Activated CD4-positive, alpha-beta T cell treated with anti-CD3 and anti-CD28 coated beads for 4 hours (primary cell): ENCODE measurements at regions not wholly inside any gene's neighbourhood (a gene's known extent, or its start where the extent isn't known, plus 50 kb on each side); places are given as distances from the start of the nearest gene placed in this dataset.
A peak's percentile ranks its signal among the peaks of the same experiment; 100 is the strongest.

ENCODE experiments used
- DNase-seq, 2 donors: peaks; one replicate each; pipeline ENCODE4 v3.0.0-alpha.2; 2020

DNA sequence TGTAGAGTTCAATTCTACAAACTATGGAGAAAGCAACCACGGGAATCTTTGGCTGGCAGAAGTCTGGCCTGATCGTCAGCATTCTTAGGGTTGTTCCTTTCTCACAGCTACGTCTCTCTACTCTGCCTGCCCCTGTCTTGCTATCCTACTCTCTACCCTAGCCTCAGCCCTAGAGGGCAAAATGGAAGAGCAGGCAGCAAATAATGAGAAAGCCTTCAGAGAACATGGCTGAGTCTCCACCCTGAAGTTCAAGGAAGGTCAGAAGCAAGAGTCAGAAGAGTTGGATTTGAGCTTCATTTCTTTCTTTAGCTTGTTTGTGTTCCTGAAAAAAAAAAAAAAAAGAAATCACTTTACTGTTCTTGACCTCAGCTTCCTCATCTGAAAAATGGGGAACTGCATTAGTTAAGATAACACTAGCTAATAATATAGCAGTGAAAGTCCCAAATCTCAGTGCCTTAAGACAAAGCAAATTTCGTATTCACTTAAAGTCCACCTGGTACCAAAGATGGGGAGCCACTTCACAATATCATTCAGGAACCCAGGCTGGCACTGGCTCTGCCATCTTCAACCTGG is 50.2 kb upstream of the CCND2 start:
- DNase-seq = no peak

DNA sequence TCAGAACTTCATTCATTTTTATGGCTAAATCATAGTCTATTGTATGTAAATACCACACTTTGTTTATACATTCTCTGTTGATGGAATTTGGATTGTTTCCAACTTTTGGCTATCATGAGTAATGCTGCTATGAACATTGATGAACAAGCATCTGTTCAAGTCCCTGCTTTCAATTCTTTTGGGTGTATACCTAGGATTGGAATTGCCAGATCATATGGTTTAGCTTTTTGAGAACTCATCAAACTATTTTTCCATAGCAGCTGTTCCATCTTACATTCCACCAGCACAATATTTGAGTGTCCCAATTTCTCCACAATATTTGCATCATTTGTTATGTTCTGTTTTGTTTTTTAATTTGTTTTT is 52.3 kb upstream of the CCND2 start:
- DNase-seq = no peak

DNA sequence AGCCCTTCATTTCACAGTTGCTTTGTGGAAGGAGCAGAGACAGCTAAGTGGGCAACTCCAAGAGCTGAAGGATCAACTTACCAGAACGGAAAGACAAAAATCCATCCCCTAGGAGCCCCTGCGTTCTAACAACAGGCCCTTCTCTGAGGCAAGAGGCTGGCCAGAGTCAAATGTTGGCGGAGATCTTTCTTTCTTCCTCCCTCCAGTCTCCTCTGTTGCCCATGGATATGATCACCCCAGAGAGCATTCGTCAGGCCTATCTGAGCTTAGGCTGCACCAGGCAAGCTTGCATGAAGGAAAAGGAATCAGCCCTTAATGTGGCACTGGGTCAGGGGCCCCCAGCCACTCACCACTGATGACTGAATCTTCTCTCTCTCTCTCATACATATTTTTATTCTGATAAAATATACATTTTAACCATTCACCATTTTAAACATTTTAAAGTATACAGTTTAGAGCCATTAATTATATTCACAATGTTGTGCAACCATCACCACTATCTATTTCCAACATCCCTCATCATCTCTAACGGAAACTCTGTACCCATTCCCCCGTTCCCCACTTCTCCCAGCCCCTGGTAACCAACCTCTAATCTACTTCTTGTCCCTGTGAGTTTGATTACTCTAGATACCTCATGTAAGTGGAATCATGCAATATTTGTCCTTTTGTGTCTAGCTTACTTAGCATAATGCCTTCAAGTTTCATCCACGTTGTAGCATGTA is 52.9 kb upstream of the CCND2 start:
- no peak for DNase-seq

- no peak for DNase-seq
These were observed 56.5 kb upstream of the CCND2 start for GRCh38 chr12:4217091-4217490.

DNA sequence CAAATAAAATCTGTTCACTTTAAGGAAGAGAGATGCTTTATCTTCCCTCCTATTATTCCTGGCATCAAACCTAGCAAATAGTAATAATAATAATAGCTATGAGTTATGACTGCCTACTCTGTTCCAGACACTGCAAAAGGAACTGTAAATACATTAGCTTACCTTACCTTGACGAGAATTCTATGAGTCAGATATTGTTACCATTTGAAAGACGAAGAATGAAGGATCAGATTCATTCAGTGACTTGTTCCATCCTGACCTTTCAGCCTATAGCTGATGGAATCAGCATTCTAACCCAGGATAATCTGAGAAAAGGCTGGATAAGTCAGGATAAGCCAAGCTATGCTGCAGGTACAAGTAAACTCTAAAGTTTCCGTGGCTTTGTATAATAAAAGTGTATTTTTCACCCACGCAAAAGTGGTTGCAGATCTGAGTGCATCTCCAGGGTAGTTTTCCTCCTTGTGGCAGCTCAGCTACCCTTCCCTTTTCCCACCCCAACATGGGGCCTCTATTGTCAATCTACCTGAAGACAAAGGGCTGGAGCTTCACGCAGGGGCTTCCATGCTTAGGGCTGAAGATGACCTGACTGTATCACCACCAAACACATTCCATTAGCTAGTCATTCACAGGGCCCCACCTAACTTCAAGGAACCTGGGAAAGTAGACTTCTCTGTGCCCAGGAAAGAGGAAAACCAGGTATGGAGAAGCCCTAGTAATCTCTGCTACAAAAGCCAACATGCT is 57.2 kb upstream of the CCND2 start:
- DNase-seq = no peak

DNA sequence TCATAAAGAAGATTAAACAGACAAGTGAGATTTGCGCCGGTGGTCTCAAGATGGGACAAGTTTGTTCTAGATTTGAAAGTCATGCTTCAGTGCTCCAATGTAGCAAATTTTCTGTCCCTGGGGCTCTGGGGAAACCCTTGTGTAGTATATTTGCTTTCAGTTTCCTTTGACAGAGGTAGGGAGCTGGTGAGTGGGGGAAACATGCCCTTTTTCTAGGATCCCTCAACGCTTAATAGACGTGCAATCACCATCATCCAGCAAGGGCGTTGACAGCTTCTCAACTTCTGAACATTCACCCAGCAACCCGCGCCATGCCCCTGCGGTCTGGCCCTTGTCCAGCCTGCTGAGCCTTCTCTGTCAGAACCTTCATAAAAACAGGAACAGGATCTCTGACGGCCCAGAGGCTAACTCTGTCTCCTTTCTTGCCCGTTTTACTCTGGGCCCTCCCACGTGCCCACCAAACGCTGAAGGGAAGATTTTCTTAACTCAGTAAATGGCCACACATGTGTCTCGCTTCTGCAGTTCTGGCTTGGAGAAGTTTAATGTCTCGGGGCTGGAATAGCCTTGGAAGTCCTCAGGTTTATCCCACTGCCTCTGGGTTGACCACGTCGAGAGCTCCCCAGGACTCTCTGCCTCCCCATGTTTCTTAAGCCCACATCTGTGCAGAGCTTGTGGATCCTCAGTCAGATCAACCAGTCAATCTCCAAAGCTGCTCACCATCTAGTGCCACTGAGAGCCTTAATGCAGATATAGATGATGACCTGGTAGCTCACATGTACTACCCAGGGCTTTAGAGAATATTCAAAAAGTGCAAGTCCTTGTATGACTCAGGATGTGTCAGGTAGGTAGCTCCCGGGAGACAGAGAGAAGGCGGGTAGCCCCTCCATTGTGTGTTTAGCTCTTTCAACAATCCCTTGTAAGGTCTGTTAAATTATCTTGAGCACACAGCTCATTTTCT is 58.1 kb upstream of the CCND2 start:
- peak in 1 of 2 donors; percentile 14 for DNase-seq

- no peak for DNase-seq
These were observed 58.7 kb upstream of the CCND2 start for GRCh38 chr12:4214877-4215228.

DNA sequence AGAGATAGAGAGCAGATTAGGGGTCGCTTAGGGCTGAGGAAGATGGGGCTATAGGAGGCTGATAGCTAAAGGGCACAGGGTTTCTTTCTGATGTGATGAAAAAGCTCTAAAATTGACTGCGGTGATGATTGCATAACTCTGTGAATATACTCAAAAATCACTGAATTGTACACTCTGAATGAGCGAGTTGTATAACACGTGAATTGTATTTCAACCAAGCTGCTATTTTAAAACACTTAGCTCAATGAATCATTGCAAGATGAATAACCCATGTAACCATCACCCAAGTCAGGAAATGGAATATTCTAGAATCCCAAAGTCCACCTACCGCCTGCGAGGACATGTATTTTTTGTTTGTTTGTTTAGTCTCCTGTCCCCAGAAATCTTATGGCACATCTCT is 60.1 kb upstream of the CCND2 start:
- no peak for DNase-seq

DNA sequence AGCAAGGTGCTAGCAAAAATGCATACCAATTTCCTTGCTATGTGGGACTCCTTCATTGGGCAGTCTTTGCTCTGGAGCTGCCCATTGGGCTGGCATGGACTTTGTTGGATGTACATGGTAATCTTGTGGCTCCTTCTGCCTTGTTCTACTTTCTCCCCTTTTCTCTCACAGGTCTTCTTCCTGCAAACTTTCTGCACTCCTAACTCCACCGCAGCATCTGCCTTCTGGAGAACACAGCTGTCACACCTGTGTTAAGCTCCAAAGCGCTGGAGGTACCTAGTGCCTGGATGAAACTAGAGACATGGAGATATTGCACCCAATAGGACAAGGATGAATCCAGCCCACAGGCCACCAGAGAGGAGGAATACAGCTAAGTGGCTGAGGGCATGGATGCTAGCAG is 60.7 kb upstream of the CCND2 start:
- no peak for DNase-seq

DNA sequence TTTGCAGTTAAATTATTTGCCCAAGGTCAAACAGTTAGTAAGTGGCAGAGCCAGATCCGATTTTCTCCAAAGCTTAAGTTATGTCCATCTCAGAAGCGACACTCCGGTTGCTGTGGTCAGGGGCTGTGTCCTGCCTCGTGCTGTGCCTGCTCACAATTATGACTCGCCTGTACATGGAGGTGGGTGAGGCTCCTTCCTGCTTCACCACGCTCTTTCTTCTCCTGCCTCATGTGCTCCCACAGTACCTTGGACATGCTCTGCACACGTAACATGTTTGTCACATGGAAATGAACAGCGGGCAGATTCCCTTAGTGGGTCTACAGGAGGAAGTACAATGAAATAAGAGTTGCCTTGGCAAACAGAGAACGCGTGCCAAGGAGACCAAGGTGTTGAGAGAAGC is 62.2 kb upstream of the CCND2 start:
- DNase-seq = no peak

- no peak for DNase-seq
These were observed 63.4 kb upstream of the CCND2 start for GRCh38 chr12:4210183-4210582.

DNA sequence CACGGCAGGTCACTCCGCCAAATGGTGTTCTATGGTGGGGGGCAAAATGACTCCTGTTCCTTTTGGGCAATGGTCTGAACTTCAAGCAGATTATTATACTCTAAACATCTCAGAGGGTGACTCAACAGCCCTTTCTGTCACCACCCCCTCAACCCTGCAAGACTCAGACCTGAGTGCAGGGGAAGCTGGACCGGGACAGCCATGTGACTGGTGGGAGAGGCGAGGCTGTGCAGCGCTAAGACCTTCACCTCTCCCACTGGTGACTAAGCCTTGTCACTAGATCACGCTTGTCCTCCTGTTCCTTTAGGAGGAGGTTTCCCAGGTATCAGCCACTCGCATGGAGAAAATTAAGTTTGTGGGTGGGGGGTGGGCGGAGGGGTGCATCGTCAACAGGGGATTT is 67.1 kb upstream of the CCND2 start:
- no peak for DNase-seq

DNA sequence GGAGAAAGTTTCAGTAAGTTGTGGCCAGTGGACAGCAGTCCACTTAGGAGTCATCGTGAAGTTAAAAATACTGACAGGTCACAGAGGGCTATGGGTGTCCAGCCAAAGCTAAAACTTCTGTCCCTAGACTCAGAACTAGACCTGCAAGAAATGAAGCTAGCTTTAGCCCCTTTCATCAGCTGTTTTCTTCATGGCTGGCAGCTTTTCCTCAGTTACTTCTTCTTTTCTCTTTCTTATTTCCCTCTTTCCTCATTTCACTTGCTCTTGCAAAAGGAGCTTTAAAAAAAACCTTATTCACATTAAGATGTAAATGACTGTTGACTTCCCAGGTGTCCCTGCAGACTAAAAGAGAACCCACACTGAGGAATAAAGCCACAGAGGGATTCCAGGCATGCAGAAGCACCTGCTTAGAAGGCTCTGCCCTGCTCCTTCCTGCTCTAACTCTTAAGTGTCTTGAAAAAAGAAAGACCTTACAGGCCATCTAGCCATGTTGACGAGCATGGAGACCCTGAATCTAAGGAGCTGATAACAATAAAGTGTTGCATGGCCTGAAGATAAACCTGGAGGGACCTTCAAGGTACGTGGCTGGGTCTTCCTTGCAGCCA is 69.7 kb upstream of the CCND2 start:
- DNase-seq = no peak

DNA sequence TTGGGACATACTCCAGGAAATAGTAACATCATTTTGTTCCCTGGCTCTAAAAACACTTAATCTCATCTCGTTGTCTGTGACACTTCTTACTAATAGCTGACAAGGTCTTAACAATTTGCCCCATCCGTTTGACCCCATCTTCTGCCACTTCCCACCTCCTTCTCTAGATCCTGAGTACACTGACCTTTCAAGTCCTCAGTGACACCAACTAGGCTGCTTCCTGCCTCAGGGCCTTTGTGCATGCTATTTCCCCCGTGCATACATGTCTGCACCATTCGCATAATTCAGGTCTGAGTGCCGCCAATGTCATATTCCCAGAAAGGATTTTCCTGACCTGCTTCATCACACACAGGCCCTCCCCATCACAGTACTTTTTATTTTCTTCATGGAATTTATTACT is 70.6 kb upstream of the CCND2 start:
- no peak for DNase-seq

DNA sequence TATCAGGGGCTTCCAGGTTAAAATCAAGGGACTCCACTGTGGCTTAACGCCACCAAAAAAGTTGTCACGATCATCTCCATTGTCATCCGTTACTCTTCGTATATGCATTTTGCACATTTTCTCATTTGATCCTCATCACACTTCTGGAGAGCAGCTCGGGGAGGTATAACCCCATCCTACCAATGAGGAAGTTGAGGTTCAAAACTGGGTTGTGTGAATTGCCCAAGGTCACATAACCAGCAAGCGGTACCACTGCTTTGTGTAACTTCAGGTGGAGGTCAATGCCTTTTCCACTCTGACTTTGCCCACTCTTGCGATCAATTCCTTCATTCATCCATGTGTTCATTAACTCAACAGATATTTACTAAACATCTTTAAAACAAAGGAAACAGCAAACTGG is 71.1 kb upstream of the CCND2 start:
- DNase-seq = no peak

DNA sequence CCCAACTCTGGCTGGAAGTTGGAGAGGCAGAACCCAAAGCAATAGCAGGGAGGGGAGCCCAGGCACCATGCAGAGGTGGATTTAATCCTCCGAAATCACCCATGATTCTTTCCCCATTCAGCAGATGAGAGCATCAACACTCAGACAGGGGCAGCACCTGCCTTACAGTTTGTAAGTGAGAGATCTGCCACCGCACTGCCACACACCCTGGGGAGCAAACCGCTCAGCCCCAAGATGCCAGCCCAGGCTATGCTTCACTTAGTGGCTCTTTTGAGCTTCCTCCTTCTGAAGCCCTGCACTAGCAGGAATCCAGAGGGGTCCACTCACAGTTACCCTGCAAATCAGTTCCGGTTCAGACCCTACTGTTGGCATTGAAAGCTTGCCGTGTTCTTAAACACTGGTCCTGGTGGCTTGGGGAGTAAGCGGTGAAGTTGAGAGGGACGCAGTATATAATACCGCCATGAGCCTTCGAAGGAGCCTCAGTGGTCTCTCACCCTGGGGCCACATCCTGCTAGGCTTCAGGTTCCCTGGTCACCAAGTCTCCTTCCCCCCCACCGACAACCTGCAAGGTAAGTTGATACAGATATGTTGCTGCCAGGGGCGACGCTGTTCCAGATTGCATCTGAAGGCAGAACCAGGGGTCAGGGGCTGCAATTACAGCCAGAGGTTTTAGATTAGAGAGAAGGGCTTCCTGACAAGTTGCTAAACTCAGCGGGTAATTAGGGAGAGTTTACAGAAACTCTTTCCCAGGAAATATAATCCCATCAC is 72.0 kb upstream of the CCND2 start:
- DNase-seq = no peak

- DNase-seq = no peak
These were observed 75.4 kb upstream of the CCND2 start for GRCh38 chr12:4197922-4198763.

GRCh38 chr12:4196805-4197420 is 76.6 kb upstream of the CCND2 start:
- DNase-seq = no peak

DNA sequence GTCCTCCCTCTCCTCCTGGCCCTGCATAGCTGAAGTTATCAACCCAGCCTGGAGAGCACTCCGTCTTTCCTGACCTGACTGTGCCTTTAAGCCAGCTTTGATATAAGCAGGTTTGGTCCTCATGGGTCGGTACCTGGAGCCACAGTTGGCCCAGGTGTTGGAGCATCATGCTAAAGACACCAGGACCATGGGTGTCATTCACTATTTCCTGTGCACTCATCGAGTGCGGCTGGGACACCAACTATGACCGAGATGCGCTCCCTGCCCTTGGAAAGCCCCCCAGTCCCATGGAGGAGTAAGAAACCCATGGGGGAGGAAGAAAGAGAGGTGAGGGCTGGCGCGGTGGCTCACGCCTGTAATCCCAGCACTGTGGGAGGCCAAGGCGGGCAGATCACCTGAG is 78.9 kb upstream of the CCND2 start:
- no peak for DNase-seq

DNA sequence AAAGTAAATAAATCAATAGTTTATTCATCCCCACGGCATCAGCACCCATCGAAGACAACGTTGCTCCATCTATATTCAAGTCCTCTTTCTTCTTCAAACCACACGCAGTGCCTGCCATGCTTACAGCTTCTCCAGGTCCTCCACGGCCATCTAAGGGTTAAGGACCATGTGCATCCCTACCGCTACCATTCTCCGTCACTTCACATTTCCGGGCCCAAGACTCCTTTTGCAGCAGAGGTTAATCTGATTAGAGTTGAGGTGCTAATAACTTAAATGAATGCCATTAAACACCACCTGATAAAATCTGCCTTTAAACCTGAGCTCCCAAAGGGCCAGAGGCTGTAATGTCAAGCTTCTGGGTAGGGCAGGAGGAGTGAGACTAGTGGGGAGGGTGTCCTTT is 79.7 kb upstream of the CCND2 start:
- no peak for DNase-seq

DNA sequence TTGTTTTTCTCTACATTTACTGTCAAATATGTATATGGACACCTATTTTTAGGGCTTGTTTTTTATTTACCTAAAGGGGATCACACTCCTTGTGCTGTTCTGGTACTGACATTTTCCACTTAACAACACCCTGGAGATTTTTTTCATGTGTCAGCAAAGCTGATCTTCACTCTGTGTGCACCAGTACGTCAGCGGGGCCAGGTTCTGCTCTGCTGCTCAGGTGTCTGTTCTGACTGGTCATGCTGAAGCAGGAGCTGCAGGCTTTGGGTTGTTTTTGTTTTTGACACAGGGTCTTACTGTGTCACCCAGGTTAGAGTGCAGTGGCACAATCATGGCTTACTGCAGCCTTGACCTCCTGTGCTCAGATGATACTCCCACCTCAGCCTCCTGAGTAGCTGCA is 81.9 kb upstream of the CCND2 start:
- DNase-seq = no peak
